ENCODE measurements at regions not wholly inside any gene's neighbourhood (a gene's known extent, or its start where the extent isn't known, plus 50 kb on each side); places are given as distances from the start of the nearest gene placed in this dataset.

DNA sequence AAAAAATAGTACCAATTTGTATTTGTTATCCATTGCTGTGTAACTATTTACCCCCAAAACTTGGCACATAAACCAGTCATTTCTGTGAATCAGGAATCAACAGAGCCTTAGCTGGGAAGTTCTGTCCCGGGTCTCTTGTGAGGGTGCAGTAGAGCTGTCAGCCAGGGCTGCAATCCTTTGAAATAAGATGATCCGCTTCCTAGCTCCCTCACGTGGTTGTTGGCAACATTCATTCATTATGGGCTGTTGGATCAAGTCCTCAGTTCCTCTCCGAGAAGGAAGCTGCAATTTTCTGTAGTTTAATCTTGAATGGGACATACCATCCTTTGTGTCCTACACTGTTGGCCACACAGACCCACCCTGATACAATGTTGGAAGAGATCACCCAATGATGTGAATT lies 277.2 kb downstream of the SUCLA2 start:
- no peak for TF ChIP-seq GATA2 (IDR thresholded peaks at IDR 0.05; ENCODE audit: low read depth, low read length)
- no peak for TF ChIP-seq GATA3 (IDR thresholded peaks at IDR 0.05; ENCODE audit: low read depth, low read length)
